Memory B cell (primary cell): ENCODE measurements at regions not wholly inside any gene's neighbourhood (a gene's known extent, or its start where the extent isn't known, plus 50 kb on each side); places are given as distances from the start of the nearest gene placed in this dataset.
"Not testable (repeated sequence)": the region's sequence is repeated elsewhere in the genome, so short reads cannot be mapped to it uniquely, and the experiment has no call there.

ENCODE experiments used
- ATAC-seq: fragments of 150-1000 bp; cut with Tn5 transposase; 2 replicates; pipeline ENCODE4 v1.10.0; 2021; ENCODE audit warnings: low read depth, mild to moderate bottlenecking, moderate library complexity
- DNase-seq, 2 donors: peaks; one replicate each; pipeline ENCODE4 v3.0.0; 2022; ENCODE audit warnings: low spot score in 2 of 2
- H3K27ac Mint-ChIP-seq: one replicate; pipeline ENCODE4 v1.8.0; 2022; ENCODE audit warnings: mild to moderate bottlenecking, moderate library complexity, mixed read lengths
- H3K27me3 Mint-ChIP-seq: one replicate; pipeline ENCODE4 v1.8.0; 2022; ENCODE audit warnings: mixed read lengths
- H3K36me3 Mint-ChIP-seq: one replicate; pipeline ENCODE4 v1.8.0; 2022; ENCODE audit warnings: mild to moderate bottlenecking, mixed read lengths
- H3K4me1 Mint-ChIP-seq: one replicate; pipeline ENCODE4 v1.8.0; 2022; ENCODE audit warnings: mixed read lengths
- H3K4me3 Mint-ChIP-seq: one replicate; pipeline ENCODE4 v1.8.0; 2022; ENCODE audit warnings: mild to moderate bottlenecking, moderate library complexity, mixed read lengths
- H3K9me3 Mint-ChIP-seq: one replicate; pipeline ENCODE4 v1.8.0; 2022; ENCODE audit warnings: mixed read lengths

DNA sequence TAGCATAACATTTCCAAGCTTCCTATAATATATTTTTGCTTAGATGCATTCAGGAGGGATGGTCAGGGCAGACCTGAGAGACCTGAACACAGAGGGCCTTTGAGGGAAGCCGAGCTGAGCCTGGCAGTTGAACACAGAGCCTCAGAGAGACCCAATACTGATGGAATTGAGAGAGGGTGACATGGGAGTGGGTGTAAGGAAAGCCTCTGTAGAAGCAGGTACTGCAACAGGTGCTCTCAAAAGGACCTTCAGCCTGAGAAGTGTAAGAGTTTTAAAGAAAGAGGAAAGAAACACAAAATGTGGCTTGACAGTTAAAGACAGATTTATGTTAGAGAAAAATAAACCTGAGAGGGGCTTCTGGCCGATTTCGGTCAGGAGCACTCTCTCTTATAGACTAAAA is 73.9 kb upstream of the PGBD5 start:
- H3K36me3 Mint-ChIP-seq: no peaks in the 10 kb centered on the region
- ATAC-seq: no peak
- H3K27me3 Mint-ChIP-seq: peaks cover 11% of the 10 kb centered on the region
- no peaks in the 10 kb centered on the region for H3K4me1 Mint-ChIP-seq
- DNase-seq: no peak
- no peak overlapping the region for H3K27ac Mint-ChIP-seq
- H3K4me3 Mint-ChIP-seq: no peak overlapping the region
- no peaks in the 10 kb centered on the region for H3K9me3 Mint-ChIP-seq

GRCh38 chr1:230499496-230499895 is 73.4 kb upstream of the PGBD5 start:
- Mint-ChIP-seq H3K27me3 (peaks cover 15% of the 10 kb centered on the region), H3K9me3 (peaks cover under 1% of the 10 kb centered on the region), H3K36me3 (no peaks in the 10 kb centered on the region), H3K4me1 (no peaks in the 10 kb centered on the region), H3K4me3 (no peak overlapping the region), H3K27ac (no peak overlapping the region)
- no peak for DNase-seq
- no peak for ATAC-seq

- no peaks in the 10 kb centered on the region for H3K4me1 Mint-ChIP-seq
- H3K4me3 Mint-ChIP-seq: no peak overlapping the region
- peaks cover 2% of the 10 kb centered on the region for H3K9me3 Mint-ChIP-seq
- H3K27ac Mint-ChIP-seq: no peak overlapping the region
- DNase-seq (no peak), ATAC-seq (no peak)
- H3K36me3 Mint-ChIP-seq: no peaks in the 10 kb centered on the region
- H3K27me3 Mint-ChIP-seq: peaks cover 16% of the 10 kb centered on the region
Measured at GRCh38 chr1:230498704-230499103, 72.6 kb upstream of the PGBD5 start.

DNA sequence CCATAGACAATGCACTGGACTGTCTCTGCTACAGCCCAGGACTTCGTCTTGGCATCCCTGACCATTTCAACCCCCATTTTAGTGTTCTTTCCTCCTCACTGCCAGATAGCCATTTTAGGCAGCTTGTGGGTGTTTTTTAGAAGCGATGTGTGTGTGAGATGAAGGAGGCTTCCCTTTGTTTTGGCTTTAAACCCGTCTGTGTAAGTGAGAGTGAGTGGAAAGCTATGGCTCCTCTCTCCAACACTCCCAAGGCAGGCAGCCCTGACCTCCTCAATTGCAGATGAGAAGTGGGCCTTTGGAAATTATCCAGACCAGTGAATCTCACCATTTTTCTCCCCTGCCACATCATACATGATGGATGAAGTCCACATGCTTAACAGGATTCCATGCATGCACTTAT is 70.3 kb upstream of the PGBD5 start:
- DNase-seq (no peak), ATAC-seq (no peak)
- Mint-ChIP-seq H3K27me3 (peaks cover 20% of the 10 kb centered on the region), H3K36me3 (no peaks in the 10 kb centered on the region), H3K9me3 (peaks cover 2% of the 10 kb centered on the region), H3K27ac (no peak overlapping the region), H3K4me1 (no peaks in the 10 kb centered on the region), H3K4me3 (no peak overlapping the region)

- H3K9me3 Mint-ChIP-seq: peaks cover 2% of the 10 kb centered on the region
- peaks cover 20% of the 10 kb centered on the region for H3K27me3 Mint-ChIP-seq
- no peaks in the 10 kb centered on the region for H3K36me3 Mint-ChIP-seq
- H3K27ac Mint-ChIP-seq: no peak overlapping the region
- H3K4me3 Mint-ChIP-seq: peak overlapping the region; percentile 48
- DNase-seq (no peak), ATAC-seq (no peak)
- no peaks in the 10 kb centered on the region for H3K4me1 Mint-ChIP-seq
Measured at GRCh38 chr1:230495891-230496385, 69.8 kb upstream of the PGBD5 start.

DNA sequence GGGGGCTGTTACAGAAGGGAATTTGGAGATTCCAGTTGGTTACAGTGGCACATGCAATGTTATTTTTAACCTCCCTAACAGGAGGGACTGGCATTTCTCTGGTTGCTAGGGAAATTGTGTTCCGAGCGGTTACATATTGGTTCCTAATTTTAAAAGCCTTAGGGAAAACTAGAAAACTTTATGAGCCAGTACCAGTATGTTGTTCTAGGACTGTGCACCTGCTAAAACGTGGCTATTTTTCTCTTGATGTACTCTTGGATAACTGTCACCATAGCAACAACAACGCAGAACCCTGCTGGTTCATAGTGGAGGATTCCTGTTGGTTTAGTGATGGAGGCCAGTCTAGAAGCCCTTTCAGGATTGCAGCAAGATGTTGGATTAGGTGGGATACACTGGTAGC is 68.9 kb upstream of the PGBD5 start:
- no peak overlapping the region for H3K27ac Mint-ChIP-seq
- H3K9me3 Mint-ChIP-seq: peaks cover 2% of the 10 kb centered on the region
- H3K27me3 Mint-ChIP-seq: peaks cover 21% of the 10 kb centered on the region
- H3K4me1 Mint-ChIP-seq: no peaks in the 10 kb centered on the region
- H3K4me3 Mint-ChIP-seq: no peak overlapping the region
- DNase-seq (no peak), ATAC-seq (no peak)
- no peaks in the 10 kb centered on the region for H3K36me3 Mint-ChIP-seq

GRCh38 chr1:230494514-230494913 is 68.4 kb upstream of the PGBD5 start:
- Mint-ChIP-seq H3K9me3 (peaks cover 2% of the 10 kb centered on the region), H3K27ac (no peak overlapping the region), H3K4me3 (no peak overlapping the region), H3K4me1 (no peaks in the 10 kb centered on the region), H3K36me3 (no peaks in the 10 kb centered on the region), H3K27me3 (peaks cover 22% of the 10 kb centered on the region)
- ATAC-seq (no peak), DNase-seq (no peak)

DNA sequence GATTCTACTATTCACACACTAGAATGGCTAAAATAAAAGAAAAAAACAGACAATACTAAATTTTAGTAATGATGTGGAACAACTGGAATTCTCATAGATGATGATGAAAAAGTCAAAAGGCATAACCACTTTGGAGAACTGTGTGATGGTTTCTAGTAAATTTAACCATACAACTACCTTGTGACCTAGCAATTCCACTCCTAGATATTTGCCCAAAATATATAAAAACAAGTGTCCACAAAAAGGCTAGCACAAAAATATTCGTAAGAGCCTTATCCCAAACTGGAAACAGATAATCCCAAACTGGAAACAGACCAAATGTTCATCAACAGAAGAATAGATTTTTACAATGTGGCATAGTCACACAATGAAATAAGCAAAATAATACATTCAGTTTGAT is 67.9 kb upstream of the PGBD5 start:
- H3K4me1 Mint-ChIP-seq: no peaks in the 10 kb centered on the region
- H3K4me3 Mint-ChIP-seq: no peak overlapping the region
- H3K36me3 Mint-ChIP-seq: no peaks in the 10 kb centered on the region
- no peak for ATAC-seq
- no peak for DNase-seq
- H3K9me3 Mint-ChIP-seq: peaks cover 2% of the 10 kb centered on the region
- no peak overlapping the region for H3K27ac Mint-ChIP-seq
- H3K27me3 Mint-ChIP-seq: peaks cover 22% of the 10 kb centered on the region

- H3K27me3 Mint-ChIP-seq: peaks cover 20% of the 10 kb centered on the region
- ATAC-seq (no peak), DNase-seq (no peak)
- no peak overlapping the region for H3K27ac Mint-ChIP-seq
- H3K4me3 Mint-ChIP-seq: no peak overlapping the region
- peaks cover 2% of the 10 kb centered on the region for H3K9me3 Mint-ChIP-seq
- H3K4me1 Mint-ChIP-seq: no peaks in the 10 kb centered on the region
- H3K36me3 Mint-ChIP-seq: no peaks in the 10 kb centered on the region
Measured at GRCh38 chr1:230493264-230493663, 67.1 kb upstream of the PGBD5 start.

DNA sequence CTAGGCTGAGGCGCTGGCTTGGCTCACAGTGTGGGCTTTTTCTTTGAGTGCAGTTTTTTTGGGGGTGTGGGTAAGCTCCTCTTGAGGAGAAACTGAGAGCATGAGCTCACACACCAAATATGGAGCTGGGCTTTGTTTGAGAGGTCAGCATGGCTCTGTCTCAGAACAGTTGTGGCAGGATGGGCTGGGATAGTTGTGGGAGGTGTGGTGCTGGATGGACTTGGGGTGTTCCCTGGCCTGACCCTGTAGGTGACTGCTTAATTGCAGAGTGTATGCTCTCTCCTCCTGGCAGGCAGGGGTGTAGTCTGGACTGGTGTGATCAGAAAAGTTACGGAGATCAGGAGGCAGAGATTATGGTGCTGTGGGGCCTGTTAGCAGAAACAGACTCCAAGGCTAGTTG is 64.3 kb upstream of the PGBD5 start:
- Mint-ChIP-seq H3K9me3 (peaks cover 2% of the 10 kb centered on the region), H3K27me3 (peaks cover 15% of the 10 kb centered on the region), H3K27ac (no peak overlapping the region), H3K4me1 (no peaks in the 10 kb centered on the region), H3K4me3 (no peak overlapping the region), H3K36me3 (no peaks in the 10 kb centered on the region)
- DNase-seq (no peak), ATAC-seq (no peak)

GRCh38 chr1:230487773-230488428 is 61.8 kb upstream of the PGBD5 start:
- ATAC-seq (no peak), DNase-seq (no peak)
- H3K9me3 Mint-ChIP-seq: no peaks in the 10 kb centered on the region
- no peaks in the 10 kb centered on the region for H3K36me3 Mint-ChIP-seq
- no peak overlapping the region for H3K4me3 Mint-ChIP-seq
- no peak overlapping the region for H3K27ac Mint-ChIP-seq
- H3K27me3 Mint-ChIP-seq: peaks cover 13% of the 10 kb centered on the region
- no peaks in the 10 kb centered on the region for H3K4me1 Mint-ChIP-seq

DNA sequence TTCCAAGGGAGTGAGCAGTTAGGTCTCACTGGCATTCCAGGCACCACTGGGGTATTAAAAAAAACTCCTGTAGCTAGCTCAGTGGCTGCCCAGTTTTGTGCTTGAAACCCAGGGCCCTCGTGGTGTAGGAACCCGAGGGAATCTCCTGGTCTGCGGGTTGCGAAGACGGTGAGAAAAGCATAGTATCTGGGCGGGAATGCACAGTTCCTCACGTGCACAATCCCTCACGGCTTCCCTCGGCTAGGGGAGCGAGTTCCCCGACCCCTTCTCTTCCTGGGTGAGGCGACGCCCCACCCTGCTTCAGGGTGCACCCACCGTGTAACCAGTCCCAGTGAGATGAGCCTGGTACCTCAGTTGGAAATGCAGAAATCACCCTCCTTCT is 50.5 kb upstream of the PGBD5 start:
- peaks cover 21% of the 10 kb centered on the region for H3K27me3 Mint-ChIP-seq
- H3K4me1 Mint-ChIP-seq: no peaks in the 10 kb centered on the region
- H3K36me3 Mint-ChIP-seq: no peaks in the 10 kb centered on the region
- no peak overlapping the region for H3K27ac Mint-ChIP-seq
- H3K9me3 Mint-ChIP-seq: peaks cover 7% of the 10 kb centered on the region
- ATAC-seq (no peak), DNase-seq (no peak)
- H3K4me3 Mint-ChIP-seq: no peak overlapping the region

- H3K4me3 Mint-ChIP-seq, H3K27ac Mint-ChIP-seq: not testable (repeated sequence)
Measured at GRCh38 chr1:230475856-230476621, 49.9 kb upstream of the PGBD5 start.

More at GRCh38 chr1:230475856-230476621, 49.9 kb upstream of the PGBD5 start:
- DNase-seq, ATAC-seq, H3K36me3 Mint-ChIP-seq, H3K4me1 Mint-ChIP-seq, H3K9me3 Mint-ChIP-seq: not testable (repeated sequence)
- peaks cover 21% of the 10 kb centered on the region for H3K27me3 Mint-ChIP-seq
